Mesenchymal stem cell (in vitro differentiated cells and primary cell): ENCODE measurements at regions not wholly inside any gene's neighbourhood (a gene's known extent, or its start where the extent isn't known, plus 50 kb on each side); places are given as distances from the start of the nearest gene placed in this dataset.

Experiments
- DNase-seq: peaks from one replicate; pipeline ENCODE4 v3.0.0-alpha.2; 2013
- H2AFZ ChIP-seq: one replicate; pipeline ENCODE4 v1.6.1; 2013; ENCODE audit warnings: low read depth, mild to moderate bottlenecking, control low read depth, inconsistent platforms, low read length, moderate library complexity
- H2AK5ac ChIP-seq: 2 replicates; pipeline ENCODE4 v1.6.1; 2013; ENCODE audit warnings: low read length, moderate library complexity, mild to moderate bottlenecking, inconsistent platforms; ENCODE audit not compliant: severe bottlenecking
- H2BK120ac ChIP-seq: one replicate; pipeline ENCODE4 v1.6.1; 2013; ENCODE audit warnings: low read depth, mild to moderate bottlenecking, inconsistent platforms, low read length, moderate library complexity
- H2BK12ac ChIP-seq, 2 experiments: one replicate each; pipeline ENCODE4 v1.6.1; 2013; ENCODE audit warnings: inconsistent platforms in 2 of 2, low read length in 2 of 2, mild to moderate bottlenecking in 2 of 2, moderate library complexity in 2 of 2, control low read depth in 1 of 2
- H2BK15ac ChIP-seq: one replicate; pipeline ENCODE4 v1.6.1; 2013; ENCODE audit warnings: mild to moderate bottlenecking, low read depth, inconsistent platforms; ENCODE audit not compliant: poor library complexity, severe bottlenecking
- H2BK5ac ChIP-seq: 2 replicates; pipeline ENCODE4 v1.6.1; 2013; ENCODE audit warnings: low read depth, mild to moderate bottlenecking, low read length, control low read depth, inconsistent platforms; ENCODE audit not compliant: poor library complexity, severe bottlenecking
- H3K14ac ChIP-seq, 2 experiments: one replicate each; pipeline ENCODE4 v1.6.1; 2013; ENCODE audit warnings: inconsistent platforms in 2 of 2, low read length in 2 of 2, control low read depth in 1 of 2, mild to moderate bottlenecking in 1 of 2, moderate library complexity in 1 of 2
- H3K18ac ChIP-seq, 2 experiments: one replicate each; pipeline ENCODE4 v1.6.1; 2013; ENCODE audit warnings: inconsistent platforms in 2 of 2, low read length in 2 of 2, control low read depth in 1 of 2, low read depth in 1 of 2, mild to moderate bottlenecking in 1 of 2
- H3K23ac ChIP-seq, 2 experiments: one replicate each; pipeline ENCODE4 v1.6.1; 2013; ENCODE audit warnings: inconsistent platforms in 2 of 2, low read length in 2 of 2, mild to moderate bottlenecking in 2 of 2, moderate library complexity in 2 of 2, control low read depth in 1 of 2
- H3K27ac ChIP-seq: 2 replicates; pipeline ENCODE4 v1.5.1; 2013; ENCODE audit warnings: mild to moderate bottlenecking, moderate library complexity, low read length, control low read depth, inconsistent platforms; ENCODE audit not compliant: poor library complexity, severe bottlenecking
- H3K27me3 ChIP-seq, 2 experiments: 2 replicates each; pipeline versions ENCODE4 v1.6.1 to v1.7.0; 2013; ENCODE audit warnings: low read length in 2 of 2, mild to moderate bottlenecking in 2 of 2, moderate library complexity in 2 of 2, control low read depth in 1 of 2, inconsistent platforms in 1 of 2; ENCODE audit not compliant: control insufficient read depth in 1 of 2, insufficient read depth in 1 of 2
- H3K36me3 ChIP-seq, 2 experiments: 2 replicates each; pipeline versions ENCODE4 v1.6.1 to v1.7.0; 2013; ENCODE audit warnings: low read length in 2 of 2, control low read depth in 1 of 2, inconsistent platforms in 1 of 2, low read depth in 1 of 2, mild to moderate bottlenecking in 1 of 2; ENCODE audit not compliant: insufficient read depth in 2 of 2, control insufficient read depth in 1 of 2
- H3K4ac ChIP-seq, 2 experiments: one replicate each; pipeline ENCODE4 v1.6.1; 2013; ENCODE audit warnings: inconsistent platforms in 2 of 2, low read length in 2 of 2, mild to moderate bottlenecking in 2 of 2, moderate library complexity in 2 of 2, control low read depth in 1 of 2, low read depth in 1 of 2
- H3K4me1 ChIP-seq: 2 replicates; pipeline ENCODE4 v1.6.1; 2013; ENCODE audit warnings: low read depth, low read length, control low read depth; ENCODE audit not compliant: control insufficient read depth, insufficient read depth
- H3K4me2 ChIP-seq: 2 replicates; pipeline ENCODE4 v1.6.1; 2013; ENCODE audit warnings: low read length, mild to moderate bottlenecking, inconsistent platforms; ENCODE audit not compliant: poor library complexity, severe bottlenecking
- H3K4me3 ChIP-seq, 2 experiments: 2 replicates each; pipeline versions ENCODE4 v1.5.1 to v1.7.0; 2013; ENCODE audit warnings: low read length in 2 of 2, mild to moderate bottlenecking in 2 of 2, control low read depth in 1 of 2, low read depth in 1 of 2; ENCODE audit not compliant: insufficient read depth in 1 of 2
- H3K79me1 ChIP-seq: replicated peaks from 2 replicates; pipeline ENCODE4 v1.6.1; 2013; ENCODE audit warnings: mild to moderate bottlenecking, control low read depth, low read length, inconsistent platforms; ENCODE audit not compliant: poor library complexity, severe bottlenecking
- H3K9ac ChIP-seq: 2 replicates; pipeline ENCODE4 v1.7.0; 2013; ENCODE audit warnings: mild to moderate bottlenecking, low read length, moderate library complexity
- H3K9me3 ChIP-seq: 2 replicates; pipeline ENCODE4 v1.7.0; 2013; ENCODE audit warnings: mild to moderate bottlenecking, low read length; ENCODE audit not compliant: control insufficient read depth
- H4K8ac ChIP-seq: one replicate; pipeline ENCODE4 v1.6.1; 2013; ENCODE audit warnings: inconsistent platforms, mild to moderate bottlenecking, low read length, moderate library complexity
- H4K91ac ChIP-seq: one replicate; pipeline ENCODE4 v1.6.1; 2013; ENCODE audit warnings: mild to moderate bottlenecking, low read length, inconsistent platforms
- WGBS: methylation state at CpG from one replicate; pipeline ENCODE4 v1.1.7; 2013; ENCODE audit warnings: mixed read lengths; 5-methylcytosine and 5-hydroxymethylcytosine counted together

- Histone ChIP-seq H3K18ac (no peak overlapping the region), H3K9me3 (no peaks in the 10 kb centered on the region), H3K4me2 (no peak overlapping the region), H3K4me3 (no peak overlapping the region), H2AK5ac (no peak overlapping the region), H3K9ac (no peak overlapping the region), H2BK15ac (no peak overlapping the region), H4K8ac (no peak overlapping the region), H3K27ac (no peak overlapping the region), H3K4me1 (peaks cover 2% of the 10 kb centered on the region), H3K79me1 (no peaks in the 10 kb centered on the region), H2BK120ac (no peak overlapping the region), H2BK12ac (peak overlapping the region in 1 of 2 experiments; percentile 77), H3K36me3 (no peaks in the 10 kb centered on the region), H2BK5ac (no peak overlapping the region), H4K91ac (no peak overlapping the region), H3K14ac (no peak overlapping the region), H3K4ac (peak overlapping the region in 1 of 2 experiments; percentile 81), H3K23ac (no peak overlapping the region), H3K27me3 (no peaks in the 10 kb centered on the region), H2AFZ (no peak overlapping the region)
- DNase-seq, result peak; percentile 9
- 50% methylated on average over 2 of the region's 5 CpGs for WGBS
Measured at GRCh38 chr4:104395168-104395614, 99.5 kb downstream of the CXXC4 start.

- H2BK120ac ChIP-seq, result no peak overlapping the region
- H3K14ac ChIP-seq, result no peak overlapping the region
- no peak overlapping the region for H3K4ac ChIP-seq
- peaks cover 2% of the 10 kb centered on the region for H3K4me1 ChIP-seq
- H3K4me3 ChIP-seq, result no peak overlapping the region
- H4K91ac ChIP-seq, result no peak overlapping the region
- H3K9me3 ChIP-seq, result no peaks in the 10 kb centered on the region
- no peak overlapping the region for H3K27ac ChIP-seq
- H2BK15ac ChIP-seq, result no peak overlapping the region
- H3K9ac ChIP-seq, result no peak overlapping the region
- DNase-seq, result peak; percentile 31
- no peak overlapping the region for H2AK5ac ChIP-seq
- 16% methylated on average over 8 of the region's 12 CpGs for WGBS
- no peak overlapping the region for H3K23ac ChIP-seq
- H3K79me1 ChIP-seq, result no peaks in the 10 kb centered on the region
- H3K36me3 ChIP-seq, result no peaks in the 10 kb centered on the region
- H3K27me3 ChIP-seq, result no peaks in the 10 kb centered on the region
- H3K4me2 ChIP-seq, result peak overlapping the region; percentile 43
- no peak overlapping the region for H2AFZ ChIP-seq
- no peak overlapping the region for H3K18ac ChIP-seq
- H2BK5ac ChIP-seq, result no peak overlapping the region
- no peak overlapping the region for H4K8ac ChIP-seq
- H2BK12ac ChIP-seq, result no peak overlapping the region
Measured at GRCh38 chr4:104394406-104395167, 100.1 kb downstream of the CXXC4 start.

GRCh38 chr4:104393655-104394324 lies 100.9 kb downstream of the CXXC4 start:
- no peak overlapping the region for H3K23ac ChIP-seq
- no peak overlapping the region for H2AFZ ChIP-seq
- no peak overlapping the region for H3K18ac ChIP-seq
- no peak overlapping the region for H2BK12ac ChIP-seq
- H3K27me3 ChIP-seq, result no peaks in the 10 kb centered on the region
- no peak overlapping the region for H3K4me3 ChIP-seq
- H3K4me1 ChIP-seq, result peaks cover 2% of the 10 kb centered on the region
- no peak overlapping the region for H4K91ac ChIP-seq
- no peak overlapping the region for H2BK120ac ChIP-seq
- no peak overlapping the region for H3K4ac ChIP-seq
- no peak overlapping the region for H3K14ac ChIP-seq
- no peak for DNase-seq
- no peak overlapping the region for H3K27ac ChIP-seq
- no peaks in the 10 kb centered on the region for H3K79me1 ChIP-seq
- H3K36me3 ChIP-seq, result no peaks in the 10 kb centered on the region
- no peak overlapping the region for H3K4me2 ChIP-seq
- no peaks in the 10 kb centered on the region for H3K9me3 ChIP-seq
- no peak overlapping the region for H2AK5ac ChIP-seq
- no peak overlapping the region for H3K9ac ChIP-seq
- H2BK5ac ChIP-seq, result no peak overlapping the region
- H2BK15ac ChIP-seq, result no peak overlapping the region
- H4K8ac ChIP-seq, result no peak overlapping the region
- 92% methylated on average over 2 of the region's 3 CpGs for WGBS

- Histone ChIP-seq H2BK15ac (no peak overlapping the region), H4K8ac (no peak overlapping the region), H3K23ac (no peak overlapping the region), H2AFZ (no peak overlapping the region), H2BK5ac (no peak overlapping the region), H3K4ac (no peak overlapping the region), H2BK12ac (no peak overlapping the region), H3K14ac (no peak overlapping the region), H3K27me3 (no peaks in the 10 kb centered on the region), H3K9ac (no peak overlapping the region), H3K27ac (no peak overlapping the region), H3K79me1 (no peaks in the 10 kb centered on the region), H2BK120ac (no peak overlapping the region), H3K4me3 (no peak overlapping the region), H3K9me3 (no peaks in the 10 kb centered on the region), H2AK5ac (no peak overlapping the region), H3K36me3 (no peaks in the 10 kb centered on the region), H3K18ac (no peak overlapping the region), H3K4me1 (no peaks in the 10 kb centered on the region), H4K91ac (no peak overlapping the region), H3K4me2 (no peak overlapping the region)
- no peak for DNase-seq
- 100% methylated on average over 1 of the region's 1 CpG for WGBS
Measured at GRCh38 chr4:104385713-104386112, 109.0 kb downstream of the CXXC4 start.
